SK-N-SH (cell line): ENCODE measurements at regions not wholly inside any gene's neighbourhood (a gene's known extent, or its start where the extent isn't known, plus 50 kb on each side); places are given as distances from the start of the nearest gene placed in this dataset.

Experiments
- CTCF ChIA-PET: fragments of 300-600, 350-600 bp; formaldehyde crosslinking; extraction: SDS; loops from one replicate; lab custom pipeline; 2021; lab: Yijun Ruan, JAX
- POLR2A ChIA-PET: fragments of 350-600 bp; sonication (Branson Sonifier 250); formaldehyde crosslinking; extraction: SDS; loops from one replicate; lab custom pipeline; 2020; ENCODE audit warnings: antibody characterized with exemption, inconsistent platforms; lab: Yijun Ruan, JAX
- DNase-seq: peaks from one replicate; pipeline ENCODE4 v3.0.0; 2012
- H2AFZ ChIP-seq: fragments of 200-600 bp; sonication (generic); 2 replicates; pipeline ENCODE4 v1.8.1; 2016; ENCODE audit warnings: antibody characterized with exemption, mild to moderate bottlenecking, low read depth
- H3F3A ChIP-seq: fragments of 200-600 bp; sonication (generic); replicated peaks from 2 replicates; pipeline ENCODE3; 2016; ENCODE audit warnings: antibody characterized with exemption, mild to moderate bottlenecking; ENCODE audit not compliant: insufficient read depth
- H3K27ac ChIP-seq, 2 experiments: fragments of 200-500 bp in 1 of 2; fragments of 200-600 bp in 1 of 2; sonication (Bioruptor generic) in 1 of 2; sonication (generic), shearing (Covaris generic) in 1 of 2; 2 replicates each; pipeline versions ENCODE4 v1.5.1 to v1.6.1; 2014 to 2016; ENCODE audit warnings: low read depth in 2 of 2, inconsistent platforms in 1 of 2, low read length in 1 of 2, mild to moderate bottlenecking in 1 of 2, mixed read lengths in 1 of 2
- H3K27me3 ChIP-seq: fragments of 200-600 bp; sonication (generic), shearing (Covaris generic); 2 replicates; pipeline ENCODE4 v1.6.1; 2016; ENCODE audit warnings: mixed run types; ENCODE audit not compliant: insufficient read depth
- H3K36me3 ChIP-seq, 2 experiments: fragments of 200-500 bp in 1 of 2; fragments of 200-600 bp in 1 of 2; sonication (Bioruptor generic) in 1 of 2; sonication (generic) in 1 of 2; replicated peaks in 1 of 2; 2 replicates each; pipeline versions ENCODE3 to v1.5.1; 2014 to 2016; ENCODE audit warnings: low read length in 1 of 2, mild to moderate bottlenecking in 1 of 2; ENCODE audit not compliant: insufficient read depth in 2 of 2, control insufficient read depth in 1 of 2
- H3K4me1 ChIP-seq, 2 experiments: fragments of 200-500 bp in 1 of 2; fragments of 200-600 bp in 1 of 2; sonication (Bioruptor generic) in 1 of 2; sonication (generic), shearing (Covaris generic) in 1 of 2; 2 replicates each; pipeline versions ENCODE4 v1.5.1 to v1.6.1; 2014 to 2016; ENCODE audit warnings: low read depth in 1 of 2, low read length in 1 of 2, mixed run types in 1 of 2; ENCODE audit not compliant: insufficient read depth in 2 of 2, control insufficient read depth in 1 of 2
- H3K4me2 ChIP-seq: fragments of 200-600 bp; sonication (generic), shearing (Covaris generic); 2 replicates; pipeline ENCODE4 v1.6.1; 2017; ENCODE audit warnings: mixed run types
- H3K4me3 ChIP-seq, 2 experiments: fragments of 200-500 bp in 1 of 2; fragments of 200-600 bp in 1 of 2; sonication (Bioruptor generic) in 1 of 2; sonication (generic), shearing (Covaris generic) in 1 of 2; 2 replicates each; pipeline versions ENCODE4 v1.5.1 to v1.8.1; 2014 to 2016; ENCODE audit warnings: low read depth in 2 of 2, inconsistent platforms in 1 of 2, low read length in 1 of 2, mild to moderate bottlenecking in 1 of 2, mixed read lengths in 1 of 2, moderate library complexity in 1 of 2
- H3K79me2 ChIP-seq: fragments of 200-600 bp; sonication (generic); 2 replicates; pipeline ENCODE4 v1.8.1; 2017; ENCODE audit warnings: mild to moderate bottlenecking; ENCODE audit not compliant: insufficient read depth
- H3K9ac ChIP-seq: fragments of 200-600 bp; sonication (generic); 2 replicates; pipeline ENCODE4 v1.6.1; 2017; ENCODE audit warnings: mixed run types
- H3K9me2 ChIP-seq: fragments of 200-600 bp; sonication (generic); 2 replicates; pipeline ENCODE4 v1.6.1; 2017; ENCODE audit warnings: mixed run types
- H3K9me3 ChIP-seq: fragments of 200-600 bp; sonication (generic); 2 replicates; pipeline ENCODE4 v1.6.1; 2017; ENCODE audit warnings: mixed run types, mild to moderate bottlenecking, moderate library complexity
- H4K20me1 ChIP-seq: fragments of 200-600 bp; sonication (generic); 2 replicates; pipeline ENCODE4 v1.6.1; 2017; ENCODE audit warnings: mild to moderate bottlenecking, mixed run types; ENCODE audit not compliant: insufficient read depth
- GATA2 ChIP-seq: sonication (generic); formaldehyde crosslinking; IDR thresholded peaks from 2 replicates; pipeline ENCODE4 v1.5.0; 2020; ENCODE audit warnings: mild to moderate bottlenecking, missing genetic modification reagents
- MAX ChIP-seq: IDR thresholded peaks from 2 replicates; pipeline ENCODE4 v1.4.0; 2012; ENCODE audit warnings: low read depth
- MEF2A ChIP-seq: IDR thresholded peaks from 2 replicates; pipeline ENCODE4 v1.4.0; 2012; ENCODE audit warnings: low read depth, borderline replicate concordance
- NFIC ChIP-seq: IDR thresholded peaks from 2 replicates; pipeline ENCODE4 v1.4.0; 2012; ENCODE audit warnings: borderline replicate concordance
- PBX3 ChIP-seq: IDR thresholded peaks from 2 replicates; pipeline ENCODE4; 2012
- REST ChIP-seq: IDR thresholded peaks from 2 replicates; pipeline ENCODE4 v1.6.1; 2012; ENCODE audit warnings: mild to moderate bottlenecking, low read depth, low read length, moderate library complexity
- SIN3A ChIP-seq: IDR thresholded peaks from 2 replicates; pipeline ENCODE4 v1.6.1; 2012; ENCODE audit warnings: low read depth, mild to moderate bottlenecking, low read length, moderate library complexity, borderline replicate concordance
- TAF1 ChIP-seq: IDR thresholded peaks from 2 replicates; pipeline ENCODE4 v1.6.1; 2012; ENCODE audit warnings: low read depth, mild to moderate bottlenecking, low read length, moderate library complexity, borderline replicate concordance
- TCF12 ChIP-seq: IDR thresholded peaks from 2 replicates; pipeline ENCODE4 v1.4.0; 2012
- TEAD4 ChIP-seq: IDR thresholded peaks from 2 replicates; pipeline ENCODE4 v1.4.0; 2012; ENCODE audit warnings: mild to moderate bottlenecking, borderline replicate concordance; ENCODE audit not compliant: insufficient read depth
- YY1 ChIP-seq: IDR thresholded peaks from 2 replicates; pipeline ENCODE4 v1.4.0; 2012; ENCODE audit warnings: low read depth, mild to moderate bottlenecking
- WGBS: methylation state at CpG from one replicate; pipeline ENCODE4 v1.1.6; 2017; ENCODE audit warnings: low lambda C conversion rate; 5-methylcytosine and 5-hydroxymethylcytosine counted together
- TF ChIP-seq, protein P1 (sequence below): fragments of 150-350 bp; IDR thresholded peaks from 2 replicates; pipeline ENCODE4 v1.6.1; 2016; ENCODE audit warnings: mild to moderate bottlenecking, low read depth, low read length

- TF ChIP-seq YY1 (no peak), REST (no peak), MEF2A (no peak), TAF1 (no peak), GATA2 (CRISPR knock-in tag) (no peak)
- TF ChIP-seq, all 33 proteins: peak for 0
Measured at GRCh38 chr12:124707316-124707715, 139.9 kb upstream of the NCOR2 start (continued).

GRCh38 chr12:124706363-124706762, 139.0 kb upstream of the NCOR2 start:
- TF ChIP-seq PBX3 (no peak), NFIC (no peak), SIN3A (no peak), TEAD4 (no peak), TCF12 (no peak), MAX (no peak)
- TF ChIP-seq, protein P1, sequence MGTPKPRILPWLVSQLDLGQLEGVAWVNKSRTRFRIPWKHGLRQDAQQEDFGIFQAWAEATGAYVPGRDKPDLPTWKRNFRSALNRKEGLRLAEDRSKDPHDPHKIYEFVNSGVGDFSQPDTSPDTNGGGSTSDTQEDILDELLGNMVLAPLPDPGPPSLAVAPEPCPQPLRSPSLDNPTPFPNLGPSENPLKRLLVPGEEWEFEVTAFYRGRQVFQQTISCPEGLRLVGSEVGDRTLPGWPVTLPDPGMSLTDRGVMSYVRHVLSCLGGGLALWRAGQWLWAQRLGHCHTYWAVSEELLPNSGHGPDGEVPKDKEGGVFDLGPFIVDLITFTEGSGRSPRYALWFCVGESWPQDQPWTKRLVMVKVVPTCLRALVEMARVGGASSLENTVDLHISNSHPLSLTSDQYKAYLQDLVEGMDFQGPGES = no peak
- no peaks in the 10 kb centered on the region for H3K36me3 ChIP-seq

More at GRCh38 chr12:124706363-124706762, 139.0 kb upstream of the NCOR2 start:
- H3K9me3 ChIP-seq = no peaks in the 10 kb centered on the region
- H3K4me1 ChIP-seq = peaks cover 0 to 9% of the 10 kb centered on the region in 2 experiments; a peak in 1 of 4 replicates
- WGBS = 92% methylated on average over 10 of the region's 10 CpGs
- H3K4me2 ChIP-seq = no peak overlapping the region
- H3K4me3 ChIP-seq = no peak overlapping the region
- POLR2A ChIA-PET = no interaction called here
- CTCF ChIA-PET = interaction anchor here (0.8 to 1.3 kb wide), 2 partner anchors 12 to 51 kb away, joined by 3 read pairs; no protein-coding TSS in a partner anchor
- H3K9ac ChIP-seq = no peak overlapping the region
- no peaks in the 10 kb centered on the region for H3F3A ChIP-seq
- DNase-seq = no peak
- no peaks in the 10 kb centered on the region for H4K20me1 ChIP-seq
- no peaks in the 10 kb centered on the region for H3K9me2 ChIP-seq
- H2AFZ ChIP-seq = no peak overlapping the region
- no peaks in the 10 kb centered on the region for H3K27me3 ChIP-seq
- no peak overlapping the region for H3K27ac ChIP-seq
- no peaks in the 10 kb centered on the region for H3K79me2 ChIP-seq
